HUES6 (cell line): ENCODE measurements at regions not wholly inside any gene's neighbourhood (a gene's known extent, or its start where the extent isn't known, plus 50 kb on each side); places are given as distances from the start of the nearest gene placed in this dataset.
A peak's percentile ranks its signal among the peaks of the same experiment; 100 is the strongest.
"Not testable (repeated sequence)": the region's sequence is repeated elsewhere in the genome, so short reads cannot be mapped to it uniquely, and the experiment has no call there.

Experiments
- H3K27ac ChIP-seq: 2 replicates; pipeline ENCODE4 v1.7.0; 2013; ENCODE audit warnings: low read depth, mild to moderate bottlenecking, low read length, inconsistent platforms
- H3K27me3 ChIP-seq: 2 replicates; pipeline ENCODE4 v1.6.1; 2013; ENCODE audit warnings: low read length; ENCODE audit not compliant: control insufficient read depth, insufficient read depth
- H3K36me3 ChIP-seq: 2 replicates; pipeline ENCODE4 v1.6.1; 2013; ENCODE audit warnings: low read length; ENCODE audit not compliant: control insufficient read depth, insufficient read depth
- H3K4me1 ChIP-seq: 2 replicates; pipeline ENCODE4 v1.6.1; 2013; ENCODE audit warnings: low read length; ENCODE audit not compliant: control insufficient read depth, insufficient read depth
- H3K4me3 ChIP-seq: 2 replicates; pipeline ENCODE4 v1.5.1; 2013; ENCODE audit warnings: low read depth, low read length
- H3K9ac ChIP-seq: one replicate; pipeline ENCODE4 v1.6.1; 2013; ENCODE audit warnings: mild to moderate bottlenecking, low read length
- H3K9me3 ChIP-seq: 2 replicates; pipeline ENCODE4 v1.6.1; 2013; ENCODE audit warnings: low read depth, low read length; ENCODE audit not compliant: control insufficient read depth, insufficient read depth

DNA sequence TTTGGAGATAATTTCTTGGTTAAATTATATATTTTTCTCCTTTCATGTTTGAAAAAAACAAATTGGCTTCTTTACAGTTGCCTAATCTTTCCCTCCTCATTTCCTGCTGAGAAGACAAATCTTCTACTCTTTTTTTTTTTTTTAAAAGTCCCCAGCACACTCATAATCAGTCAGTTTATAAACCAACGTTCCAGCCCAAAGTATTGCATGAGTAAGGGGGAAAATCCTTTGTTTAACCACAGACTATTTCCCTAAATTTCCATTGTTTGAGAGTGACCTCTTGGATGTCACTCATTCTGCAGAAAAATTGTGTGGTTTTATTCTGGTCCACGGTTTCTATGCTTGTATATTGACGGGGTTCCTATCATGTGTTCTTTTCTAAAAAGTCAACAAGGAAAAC, 55.1 kb upstream of the TLR4 start:
- Histone ChIP-seq H3K9me3 (no peaks in the 10 kb centered on the region), H3K36me3 (no peaks in the 10 kb centered on the region), H3K9ac (no peak overlapping the region), H3K27me3 (no peaks in the 10 kb centered on the region), H3K4me1 (peaks cover 7% of the 10 kb centered on the region), H3K4me3 (no peak overlapping the region), H3K27ac (no peak overlapping the region)

DNA sequence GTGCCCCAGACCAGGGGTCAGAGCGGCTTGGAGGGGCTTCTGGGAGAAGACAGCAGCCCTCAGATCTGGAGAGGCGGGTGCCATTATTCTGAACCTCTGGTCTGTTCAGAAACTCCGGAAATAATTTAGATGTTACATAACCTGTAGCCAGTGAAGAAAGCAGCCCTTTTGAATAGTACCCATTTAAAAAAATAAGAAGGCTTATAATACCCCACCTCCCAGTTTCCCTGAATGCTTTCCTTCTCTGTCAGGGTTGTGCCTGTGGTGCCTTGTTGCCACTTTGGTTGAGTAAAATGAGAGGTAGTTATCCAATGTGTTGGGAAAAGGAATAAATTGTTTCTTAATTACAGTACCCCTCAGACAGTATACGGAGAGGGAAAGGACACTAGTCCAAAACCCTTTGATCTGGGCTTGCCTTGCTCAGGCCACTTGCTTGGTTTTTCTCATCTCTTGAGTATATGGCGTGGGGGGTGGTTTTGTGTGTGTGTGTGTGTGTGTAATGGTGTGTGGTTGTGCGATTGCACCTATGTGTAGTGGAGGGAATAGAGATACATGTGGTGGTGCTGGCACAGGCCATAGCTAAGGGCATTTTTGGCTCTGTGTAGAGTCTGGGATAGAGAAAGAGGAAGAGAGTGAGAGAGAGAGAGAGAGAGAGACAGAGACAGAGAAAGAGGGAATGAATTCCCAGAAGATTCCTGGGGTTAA, 59.1 kb upstream of the TLR4 start:
- H3K9ac ChIP-seq, result no peak overlapping the region
- H3K4me1 ChIP-seq, result peaks cover 7% of the 10 kb centered on the region
- H3K27me3 ChIP-seq, result no peaks in the 10 kb centered on the region
- no peaks in the 10 kb centered on the region for H3K36me3 ChIP-seq
- H3K27ac ChIP-seq, result no peak overlapping the region
- H3K4me3 ChIP-seq, result no peak overlapping the region
- no peaks in the 10 kb centered on the region for H3K9me3 ChIP-seq

DNA sequence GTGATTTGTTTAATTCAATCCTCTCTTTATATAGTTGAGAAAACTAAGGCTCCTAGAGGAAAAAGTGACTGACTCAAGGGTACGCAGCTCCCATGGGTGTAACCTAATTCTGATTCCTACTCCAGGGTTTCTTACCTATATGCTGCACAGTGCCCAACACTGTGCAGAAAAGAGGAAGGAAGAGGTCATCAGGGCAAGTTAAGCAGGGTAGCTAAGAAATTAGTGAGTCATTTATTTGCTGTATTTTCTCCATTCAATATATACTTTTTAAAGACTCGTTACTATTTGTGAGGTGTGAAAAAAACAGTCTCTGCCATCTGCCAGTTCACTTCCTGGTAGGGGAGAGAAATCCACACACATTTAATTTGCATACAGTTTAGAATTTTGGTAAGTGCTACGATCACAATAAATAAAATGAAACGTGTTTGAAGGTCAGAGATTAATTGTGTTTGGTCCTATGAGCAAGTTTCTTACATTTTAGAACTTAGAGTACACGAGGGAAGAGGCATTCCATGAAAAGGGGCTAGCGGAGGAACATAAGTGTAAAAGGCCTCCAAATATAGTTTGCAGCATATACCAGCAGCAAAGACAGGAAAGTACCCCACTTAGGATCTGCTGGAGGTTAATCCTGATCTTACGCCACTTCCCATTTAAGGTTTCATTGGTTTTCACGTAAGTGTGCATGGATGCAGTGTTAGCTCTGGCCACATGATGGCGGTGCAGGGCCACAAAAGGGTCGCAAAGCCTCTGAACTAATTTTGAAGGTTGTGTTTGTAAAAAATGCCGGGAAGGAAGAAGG, 59.9 kb upstream of the TLR4 start:
- no peaks in the 10 kb centered on the region for H3K27me3 ChIP-seq
- no peaks in the 10 kb centered on the region for H3K36me3 ChIP-seq
- no peak overlapping the region for H3K9ac ChIP-seq
- H3K4me3 ChIP-seq, result no peak overlapping the region
- no peaks in the 10 kb centered on the region for H3K9me3 ChIP-seq
- peaks cover 7% of the 10 kb centered on the region for H3K4me1 ChIP-seq
- H3K27ac ChIP-seq, result no peak overlapping the region

DNA sequence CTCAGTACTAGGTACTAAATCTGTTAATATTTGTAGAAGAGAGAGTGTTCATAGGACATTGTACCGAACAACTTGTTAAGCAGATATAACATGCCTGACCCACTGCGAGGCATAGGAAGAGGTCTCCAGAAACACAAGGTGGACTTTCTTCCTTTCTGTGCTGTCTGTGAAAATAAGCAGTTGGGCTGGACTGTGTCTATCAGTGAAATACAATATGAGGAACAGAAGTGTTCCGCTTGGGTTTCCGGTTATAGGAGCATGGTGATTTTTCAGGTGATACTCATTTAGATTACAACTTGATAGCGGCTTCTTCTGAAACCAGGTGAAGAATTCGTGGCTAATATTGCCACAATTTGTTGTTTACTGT, 60.9 kb upstream of the TLR4 start:
- no peaks in the 10 kb centered on the region for H3K36me3 ChIP-seq

DNA sequence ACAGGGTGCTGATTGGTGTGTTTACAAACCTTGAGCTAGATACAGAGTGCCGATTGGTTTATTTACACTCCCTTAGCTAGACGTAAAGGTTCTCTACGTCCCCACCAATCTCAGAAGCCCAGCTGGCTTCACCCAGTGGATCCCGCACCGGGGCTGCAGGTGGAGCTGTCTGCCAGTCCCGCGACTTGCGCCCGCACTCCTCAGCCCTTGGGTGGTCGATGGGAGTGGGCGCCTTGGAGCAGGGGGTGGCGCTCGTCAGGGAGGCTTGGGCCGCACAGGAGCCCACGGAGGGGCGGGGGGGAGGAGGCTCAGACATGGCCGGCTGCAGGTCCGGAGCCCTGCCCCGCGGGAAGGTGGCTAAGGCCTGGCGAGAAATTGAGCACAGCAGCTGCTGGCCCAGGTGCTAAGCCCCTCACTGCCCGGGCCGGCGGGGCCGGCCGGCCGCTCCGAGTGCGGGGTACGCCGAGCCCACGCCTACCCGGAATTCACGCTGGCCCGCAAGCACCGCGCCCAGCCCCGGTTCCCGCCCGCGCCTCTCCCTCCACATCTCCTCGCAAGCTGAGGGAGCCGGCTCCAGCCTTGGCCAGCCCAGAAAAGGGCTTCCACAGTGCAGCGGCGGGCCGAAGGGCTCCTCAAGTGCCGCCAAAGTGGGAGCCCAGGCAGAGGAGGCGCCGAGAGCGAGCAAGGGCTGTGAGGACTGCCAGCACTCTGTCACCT, 61.5 kb upstream of the TLR4 start:
- not testable (repeated sequence) for H3K9me3 ChIP-seq, H3K4me1 ChIP-seq, H3K36me3 ChIP-seq, H3K9ac ChIP-seq, H3K27me3 ChIP-seq, H3K27ac ChIP-seq
- H3K4me3 ChIP-seq, result peak overlapping the region; percentile 15; the same call in 1 of the 2 replicates

More for the DNA sequence above, 60.9 kb upstream of the TLR4 start:
- Histone ChIP-seq H3K9me3 (no peaks in the 10 kb centered on the region), H3K4me1 (peaks cover 7% of the 10 kb centered on the region), H3K9ac (no peak overlapping the region), H3K27me3 (no peaks in the 10 kb centered on the region), H3K4me3 (peak overlapping the region; percentile 15; the same call in 1 of the 2 replicates), H3K27ac (no peak overlapping the region)

- Histone ChIP-seq H3K27ac (no peak overlapping the region), H3K27me3 (no peaks in the 10 kb centered on the region), H3K4me3 (no peak overlapping the region), H3K9me3 (no peaks in the 10 kb centered on the region; the same call in 1 of the 2 replicates), H3K36me3 (no peaks in the 10 kb centered on the region), H3K9ac (no peak overlapping the region), H3K4me1 (no peaks in the 10 kb centered on the region)
These were observed 67.5 kb upstream of the TLR4 start for GRCh38 chr9:117636681-117637080.

DNA sequence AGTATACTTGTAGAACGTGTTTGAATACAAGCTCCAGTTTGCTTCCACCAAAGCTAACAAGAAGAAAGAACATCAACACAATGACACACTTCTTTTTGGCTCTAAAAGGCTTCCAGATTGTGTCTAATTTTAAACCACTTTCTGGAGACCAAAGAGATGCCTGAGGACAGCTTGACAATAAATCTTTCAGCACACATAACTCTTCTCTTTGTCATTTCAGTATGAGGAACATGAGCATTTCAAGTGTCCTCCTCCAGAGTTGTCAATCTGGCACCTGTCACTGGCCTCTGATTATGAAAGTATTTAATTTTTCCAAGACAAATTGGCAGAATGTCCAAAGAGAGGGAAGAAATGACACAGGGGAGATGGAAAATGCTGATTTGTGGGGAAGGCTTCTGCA, 79.0 kb upstream of the TLR4 start:
- H3K4me1 ChIP-seq, result no peaks in the 10 kb centered on the region
- H3K4me3 ChIP-seq, result no peak overlapping the region
- H3K27me3 ChIP-seq, result no peaks in the 10 kb centered on the region
- H3K36me3 ChIP-seq, result no peaks in the 10 kb centered on the region
- H3K27ac ChIP-seq, result no peak overlapping the region
- no peak overlapping the region for H3K9ac ChIP-seq
- H3K9me3 ChIP-seq, result peaks cover 13% of the 10 kb centered on the region

- H3K36me3 ChIP-seq, result no peaks in the 10 kb centered on the region
- H3K4me3 ChIP-seq, result no peak overlapping the region
- no peak overlapping the region for H3K27ac ChIP-seq
- no peak overlapping the region for H3K9ac ChIP-seq
- H3K27me3 ChIP-seq, result no peaks in the 10 kb centered on the region
- no peaks in the 10 kb centered on the region for H3K4me1 ChIP-seq
- H3K9me3 ChIP-seq, result peaks cover 13% of the 10 kb centered on the region
These were observed 80.1 kb upstream of the TLR4 start for GRCh38 chr9:117624106-117624505.

DNA sequence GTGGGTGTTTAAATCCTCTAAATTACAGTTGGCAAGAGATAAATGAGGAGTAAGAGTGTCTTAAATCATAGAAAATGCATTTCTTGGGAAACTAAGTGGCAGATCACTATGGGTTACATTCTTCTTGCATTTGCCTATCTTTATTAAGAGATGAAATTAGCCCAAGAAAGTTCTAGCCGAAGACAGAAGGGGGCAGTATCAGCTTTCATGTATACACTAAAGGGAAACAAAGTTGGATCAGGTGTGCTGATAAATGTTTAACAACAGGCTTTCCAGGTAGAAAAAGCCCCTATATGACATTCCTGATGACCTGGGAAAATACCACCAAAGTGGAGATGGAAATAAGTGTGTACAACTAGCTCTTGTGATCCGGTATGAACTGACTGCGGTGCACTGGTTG, 81.9 kb upstream of the TLR4 start:
- no peaks in the 10 kb centered on the region for H3K4me1 ChIP-seq
- H3K27ac ChIP-seq, result no peak overlapping the region
- no peak overlapping the region for H3K9ac ChIP-seq
- H3K9me3 ChIP-seq, result peaks cover 13% of the 10 kb centered on the region
- H3K36me3 ChIP-seq, result no peaks in the 10 kb centered on the region
- H3K4me3 ChIP-seq, result no peak overlapping the region
- no peaks in the 10 kb centered on the region for H3K27me3 ChIP-seq

GRCh38 chr9:117616431-117616831, 87.8 kb upstream of the TLR4 start:
- no peaks in the 10 kb centered on the region for H3K27me3 ChIP-seq
- H3K4me3 ChIP-seq, result no peak overlapping the region
- no peaks in the 10 kb centered on the region for H3K36me3 ChIP-seq
- H3K4me1 ChIP-seq, result no peaks in the 10 kb centered on the region
- H3K9ac ChIP-seq, result no peak overlapping the region
- H3K9me3 ChIP-seq, result no peaks in the 10 kb centered on the region
- H3K27ac ChIP-seq, result no peak overlapping the region

DNA sequence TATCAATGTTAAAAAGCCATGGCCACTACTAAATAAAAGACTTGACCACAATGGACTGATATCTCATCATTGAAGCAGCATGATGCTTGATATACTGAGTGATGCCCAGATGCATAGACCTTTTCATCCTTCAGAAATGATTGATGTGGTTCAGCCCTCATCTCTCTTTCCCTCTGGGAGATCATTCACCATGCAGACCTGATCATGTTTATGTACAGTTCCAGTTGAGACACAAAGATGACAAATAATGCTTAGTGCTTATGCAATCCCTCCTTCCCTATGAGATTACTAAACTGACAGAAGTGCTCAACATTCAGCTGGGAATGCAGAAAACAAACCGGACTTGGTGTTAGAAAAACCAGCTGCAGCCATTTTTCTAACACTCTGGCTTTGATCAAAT, 91.9 kb upstream of the TLR4 start:
- H3K36me3 ChIP-seq, result no peaks in the 10 kb centered on the region
- no peaks in the 10 kb centered on the region for H3K4me1 ChIP-seq
- no peak overlapping the region for H3K4me3 ChIP-seq
- no peak overlapping the region for H3K9ac ChIP-seq
- no peak overlapping the region for H3K27ac ChIP-seq
- H3K9me3 ChIP-seq, result no peaks in the 10 kb centered on the region
- H3K27me3 ChIP-seq, result no peaks in the 10 kb centered on the region
